MCF 10A (cell line): ENCODE measurements at regions not wholly inside any gene's neighbourhood (a gene's known extent, or its start where the extent isn't known, plus 50 kb on each side); places are given as distances from the start of the nearest gene placed in this dataset.

ENCODE experiments used
- BruUV-seq: library from RNA; stranded (reverse); fragments of 400-500 nt; replicated peaks from 2 replicates; lab custom pipeline; 2021; lab: Mats Ljungman, UMichigan
- CTCF ChIA-PET: fragments of 300-600 bp; sonication (Branson Sonifier 250); formaldehyde crosslinking; extraction: SDS; loops from one replicate; lab custom pipeline; 2021; ENCODE audit warnings: antibody characterized with exemption, inconsistent platforms; lab: Yijun Ruan, JAX
- POLR2A ChIA-PET: fragments of 300-600, 350-650 bp; sonication (Branson Sonifier 250); formaldehyde crosslinking; extraction: SDS; loops from one replicate; lab custom pipeline; 2020; ENCODE audit warnings: antibody characterized with exemption, inconsistent platforms; lab: Yijun Ruan, JAX
- DNase-seq: peaks from one replicate; pipeline ENCODE4 v3.0.0-alpha.2; 2018; ENCODE audit not compliant: unreplicated experiment
- H3K27ac Mint-ChIP-seq: one replicate; pipeline ENCODE4 v1.8.0; 2022; ENCODE audit warnings: mild to moderate bottlenecking, low read depth, mixed read lengths; ENCODE audit not compliant: unreplicated experiment
- H3K27me3 Mint-ChIP-seq: one replicate; pipeline ENCODE4 v1.8.0; 2022; ENCODE audit warnings: mixed read lengths; ENCODE audit not compliant: insufficient read depth, unreplicated experiment
- H3K36me3 Mint-ChIP-seq: one replicate; pipeline ENCODE4 v1.8.0; 2022; ENCODE audit warnings: mild to moderate bottlenecking, moderate library complexity, mixed read lengths; ENCODE audit not compliant: insufficient read depth, unreplicated experiment
- H3K4me1 Mint-ChIP-seq: one replicate; pipeline ENCODE4 v1.8.0; 2022; ENCODE audit warnings: mixed read lengths; ENCODE audit not compliant: insufficient read depth, unreplicated experiment
- H3K4me3 Mint-ChIP-seq: one replicate; pipeline ENCODE4 v1.8.0; 2022; ENCODE audit warnings: mild to moderate bottlenecking, moderate library complexity, mixed read lengths; ENCODE audit not compliant: unreplicated experiment
- H3K9me3 Mint-ChIP-seq: one replicate; pipeline ENCODE4 v1.8.0; 2022; ENCODE audit warnings: mixed read lengths; ENCODE audit not compliant: unreplicated experiment
- intact Hi-C: fragments of 100-400 bp; cut with micrococcal nuclease; formaldehyde crosslinking; loops from 2 replicates; pipeline ENCODE4 v1.14.1; 2022
- TF ChIP-seq, protein P1 (sequence below): fragments of 200-600 bp; IDR thresholded peaks from one replicate; pipeline ENCODE4 v1.8.0; 2022; ENCODE audit warnings: antibody characterized with exemption, mild to moderate bottlenecking; ENCODE audit not compliant: unreplicated experiment

DNA sequence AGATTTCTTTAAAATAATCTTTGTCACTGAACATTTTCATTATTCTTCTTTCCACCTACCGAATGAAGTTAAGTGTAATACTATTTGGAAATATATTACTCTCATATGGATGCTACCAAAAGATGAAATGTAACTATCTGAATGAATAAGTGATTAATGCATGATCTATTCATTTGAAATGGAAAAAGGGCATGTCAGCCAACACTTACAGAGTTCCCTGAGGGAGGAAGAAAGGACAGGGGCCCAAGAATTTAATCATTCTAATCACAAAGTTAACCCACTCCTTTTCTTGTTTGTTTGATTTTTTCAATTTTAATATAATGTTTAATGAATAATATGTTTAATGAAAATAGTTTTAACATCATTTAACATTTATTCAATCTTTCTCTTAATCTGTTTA, 129.4 kb downstream of the ZC3H11B start:
- intact Hi-C loops, result no loop called here

DNA sequence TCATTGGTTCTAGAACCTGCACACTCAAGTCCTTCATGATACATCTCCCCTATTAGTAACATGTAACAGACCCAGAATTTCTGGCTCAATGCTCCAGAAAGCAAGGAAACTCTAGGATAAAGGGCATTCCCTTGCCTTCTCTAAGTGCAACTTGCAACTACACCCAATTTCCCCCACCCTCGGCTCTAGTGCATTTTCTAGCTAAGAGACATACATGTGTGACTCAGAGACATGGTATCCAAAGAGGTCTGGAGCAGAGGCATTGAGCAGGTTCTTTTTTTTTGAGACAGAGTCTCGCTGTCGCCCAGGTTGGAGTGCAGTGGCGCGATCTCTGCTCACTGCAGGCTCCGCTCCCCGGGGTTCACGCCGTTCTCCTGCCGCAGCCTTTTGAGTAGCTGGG, 132.9 kb downstream of the ZC3H11B start:
- Mint-ChIP-seq H3K9me3 (no peaks in the 10 kb centered on the region), H3K27ac (no peak overlapping the region), H3K4me1 (no peaks in the 10 kb centered on the region), H3K4me3 (no peak overlapping the region), H3K27me3 (peaks cover 91% of the 10 kb centered on the region), H3K36me3 (no peaks in the 10 kb centered on the region)
- ChIA-PET CTCF (interaction anchor here (0.6 to 1.3 kb wide), 3 partner anchors 16 to 125 kb away, joined by 3 read pairs; no protein-coding TSS in a partner anchor), POLR2A (no interaction called here)
- intact Hi-C loops, result no loop called here
- TF ChIP-seq, protein P1, sequence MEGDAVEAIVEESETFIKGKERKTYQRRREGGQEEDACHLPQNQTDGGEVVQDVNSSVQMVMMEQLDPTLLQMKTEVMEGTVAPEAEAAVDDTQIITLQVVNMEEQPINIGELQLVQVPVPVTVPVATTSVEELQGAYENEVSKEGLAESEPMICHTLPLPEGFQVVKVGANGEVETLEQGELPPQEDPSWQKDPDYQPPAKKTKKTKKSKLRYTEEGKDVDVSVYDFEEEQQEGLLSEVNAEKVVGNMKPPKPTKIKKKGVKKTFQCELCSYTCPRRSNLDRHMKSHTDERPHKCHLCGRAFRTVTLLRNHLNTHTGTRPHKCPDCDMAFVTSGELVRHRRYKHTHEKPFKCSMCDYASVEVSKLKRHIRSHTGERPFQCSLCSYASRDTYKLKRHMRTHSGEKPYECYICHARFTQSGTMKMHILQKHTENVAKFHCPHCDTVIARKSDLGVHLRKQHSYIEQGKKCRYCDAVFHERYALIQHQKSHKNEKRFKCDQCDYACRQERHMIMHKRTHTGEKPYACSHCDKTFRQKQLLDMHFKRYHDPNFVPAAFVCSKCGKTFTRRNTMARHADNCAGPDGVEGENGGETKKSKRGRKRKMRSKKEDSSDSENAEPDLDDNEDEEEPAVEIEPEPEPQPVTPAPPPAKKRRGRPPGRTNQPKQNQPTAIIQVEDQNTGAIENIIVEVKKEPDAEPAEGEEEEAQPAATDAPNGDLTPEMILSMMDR, result no peak
- no peak for DNase-seq
- no TSS peak for BruUV-seq

More for the DNA sequence above, 129.4 kb downstream of the ZC3H11B start:
- CTCF ChIA-PET, result no interaction called here
- Mint-ChIP-seq H3K27ac (no peak overlapping the region), H3K9me3 (no peaks in the 10 kb centered on the region), H3K36me3 (no peaks in the 10 kb centered on the region), H3K27me3 (peaks cover 91% of the 10 kb centered on the region), H3K4me1 (no peaks in the 10 kb centered on the region), H3K4me3 (no peak overlapping the region)
- BruUV-seq, result no TSS peak
- no peak for DNase-seq
- TF ChIP-seq, protein P1, result no peak
- POLR2A ChIA-PET, result interaction anchor here (0.7 to 1.0 kb wide), 2 partner anchors 18 to 331 kb away, joined by 3 to 4 read pairs; no protein-coding TSS in a partner anchor

DNA sequence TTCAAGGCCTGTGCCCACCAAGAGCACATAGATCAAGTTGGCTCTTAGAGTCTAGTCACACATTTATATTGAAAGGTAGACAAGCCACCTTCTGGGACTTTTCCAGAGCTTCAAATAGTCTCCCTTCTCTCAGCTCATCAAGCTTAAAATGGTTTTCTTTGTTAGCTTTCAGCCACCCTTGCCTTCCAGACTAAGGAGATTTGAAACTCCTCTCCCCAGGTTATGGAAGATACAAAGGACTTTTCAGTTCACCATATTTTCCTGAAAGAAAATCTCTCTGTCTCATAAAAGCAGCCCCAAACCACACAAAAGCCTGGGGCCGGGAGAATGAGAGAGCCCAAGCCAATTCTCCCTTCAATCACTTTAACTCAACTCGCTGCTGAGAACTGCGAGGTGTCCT, 134.1 kb downstream of the ZC3H11B start:
- no peak for DNase-seq
- TF ChIP-seq, protein P1, result no peak
- no peak overlapping the region for H3K4me3 Mint-ChIP-seq

DNA sequence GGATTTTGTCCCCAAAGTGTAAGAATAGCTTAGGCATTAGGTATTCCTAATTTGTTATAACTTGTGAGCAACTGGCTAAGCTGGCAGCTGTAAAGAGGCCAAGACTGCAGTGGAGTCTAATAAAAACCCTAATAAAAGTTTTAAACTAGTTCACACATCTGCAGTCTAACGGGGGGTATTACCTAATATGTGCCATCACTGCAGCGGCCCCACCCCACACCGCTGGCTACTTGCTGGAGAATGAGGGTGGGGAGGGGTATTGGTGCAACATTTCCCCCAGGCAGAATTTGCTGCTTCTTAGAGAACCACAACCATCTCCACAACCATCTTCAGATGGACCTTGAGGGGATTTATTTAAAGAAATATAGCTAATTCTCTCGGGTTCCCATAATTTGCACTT, 135.0 kb downstream of the ZC3H11B start:
- no peaks in the 10 kb centered on the region for H3K9me3 Mint-ChIP-seq
- intact Hi-C loops, result no loop called here
- no peak for DNase-seq
- no TSS peak for BruUV-seq
- ChIA-PET POLR2A (interaction anchor here (1.4 kb wide), 1 partner anchor 13 kb away, joined by 4 read pairs; no protein-coding TSS in a partner anchor), CTCF (interaction anchor here (0.8 to 1.3 kb wide), 4 partner anchors 11 to 335 kb away, joined by 3 to 5 read pairs (median 4); no protein-coding TSS in a partner anchor)
- H3K36me3 Mint-ChIP-seq, result no peaks in the 10 kb centered on the region
- H3K4me3 Mint-ChIP-seq, result no peak overlapping the region
- peaks cover 92% of the 10 kb centered on the region for H3K27me3 Mint-ChIP-seq
- H3K27ac Mint-ChIP-seq, result no peak overlapping the region
- H3K4me1 Mint-ChIP-seq, result no peaks in the 10 kb centered on the region
- TF ChIP-seq, protein P1, result no peak

More for the DNA sequence above, 134.1 kb downstream of the ZC3H11B start:
- H3K9me3 Mint-ChIP-seq, result no peaks in the 10 kb centered on the region
- no peaks in the 10 kb centered on the region for H3K4me1 Mint-ChIP-seq
- no peak overlapping the region for H3K27ac Mint-ChIP-seq
- POLR2A ChIA-PET, result no interaction called here
- CTCF ChIA-PET, result interaction anchor here (0.6 to 1.3 kb wide), 3 partner anchors 11 to 182 kb away, joined by 3 to 5 read pairs (median 3); no protein-coding TSS in a partner anchor
- no TSS peak for BruUV-seq
- H3K27me3 Mint-ChIP-seq, result peaks cover 91% of the 10 kb centered on the region
- intact Hi-C loops, result no loop called here
- H3K36me3 Mint-ChIP-seq, result no peaks in the 10 kb centered on the region
